8988T (cell line): ENCODE measurements at regions not wholly inside any gene's neighbourhood (a gene's known extent, or its start where the extent isn't known, plus 50 kb on each side); places are given as distances from the start of the nearest gene placed in this dataset.

Experiments used
- DNase-seq: peaks from one replicate; pipeline ENCODE4 v3.0.0; 2011

GRCh38 chr7:131238347-131238931 is 89.2 kb upstream of the MKLN1 start:
- no peak for DNase-seq

DNA sequence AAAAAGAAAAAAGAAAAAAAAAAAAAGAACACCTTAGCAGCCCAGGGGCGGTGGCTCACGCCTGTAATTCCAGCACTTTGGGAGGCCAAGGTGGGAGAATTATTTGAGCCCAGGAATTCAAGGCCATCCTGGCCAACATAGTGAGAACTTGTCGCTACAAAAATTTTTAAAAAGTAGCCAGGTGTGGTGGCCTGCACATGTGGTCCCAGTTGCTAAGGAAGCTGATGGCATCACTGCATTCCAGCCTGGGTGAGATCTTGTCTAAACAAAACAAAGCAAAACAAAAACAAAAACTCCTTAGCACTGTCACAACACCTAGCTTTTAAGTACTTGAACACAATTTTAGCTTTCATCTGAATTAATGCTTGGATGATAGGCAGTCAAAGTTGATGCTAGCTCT is 86.3 kb upstream of the MKLN1 start:
- DNase-seq, result no peak

GRCh38 chr7:131242123-131242650 is 85.5 kb upstream of the MKLN1 start:
- no peak for DNase-seq

- DNase-seq, result peak; percentile 23
These were observed 83.3 kb upstream of the MKLN1 start for GRCh38 chr7:131244259-131244852.

DNA sequence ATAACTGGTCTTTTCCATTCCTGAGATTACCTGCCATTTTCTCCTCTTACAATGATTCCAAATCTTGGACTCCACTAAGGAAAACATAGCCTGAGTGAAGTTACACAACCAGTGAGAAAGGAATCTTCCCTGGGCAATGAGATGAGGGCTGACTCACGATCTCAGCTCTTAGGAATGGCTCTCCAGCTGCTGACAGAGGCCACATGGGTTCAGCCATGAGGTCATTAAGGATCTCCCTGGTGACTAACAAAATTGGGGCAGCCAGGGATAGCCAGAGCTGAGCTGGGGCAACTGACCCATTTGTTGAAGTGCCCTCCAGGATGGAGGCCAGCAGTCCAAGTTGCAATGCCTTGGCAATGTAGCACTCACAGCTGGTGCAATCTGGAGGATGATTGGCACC is 78.7 kb upstream of the MKLN1 start:
- DNase-seq, result no peak

- DNase-seq, result no peak
These were observed 78.2 kb upstream of the MKLN1 start for GRCh38 chr7:131249483-131249882.

GRCh38 chr7:131250331-131250730 is 77.3 kb upstream of the MKLN1 start:
- DNase-seq, result no peak

- no peak for DNase-seq
These were observed 76.3 kb upstream of the MKLN1 start for GRCh38 chr7:131251371-131251770.

DNA sequence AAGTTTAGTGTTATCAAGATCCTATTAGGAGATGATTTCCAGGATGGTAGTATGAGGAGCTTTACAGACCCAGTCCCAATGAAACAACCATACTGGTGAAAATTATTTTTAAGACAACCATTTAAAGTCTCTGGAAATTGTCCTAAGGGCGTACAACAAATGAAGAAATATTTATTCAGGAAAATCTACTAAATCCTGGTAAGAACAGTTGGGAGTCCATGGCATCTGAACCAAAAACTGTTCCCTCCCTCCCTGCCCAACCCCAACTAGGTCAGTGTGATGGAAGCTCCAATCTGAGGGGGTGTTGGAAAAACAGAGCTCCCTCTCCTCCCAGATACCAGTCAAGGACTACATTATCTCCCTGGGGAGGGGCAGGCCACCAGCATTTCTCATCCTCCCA is 74.7 kb upstream of the MKLN1 start:
- DNase-seq, result no peak

- no peak for DNase-seq
These were observed 73.5 kb upstream of the MKLN1 start for GRCh38 chr7:131254211-131254610.

DNA sequence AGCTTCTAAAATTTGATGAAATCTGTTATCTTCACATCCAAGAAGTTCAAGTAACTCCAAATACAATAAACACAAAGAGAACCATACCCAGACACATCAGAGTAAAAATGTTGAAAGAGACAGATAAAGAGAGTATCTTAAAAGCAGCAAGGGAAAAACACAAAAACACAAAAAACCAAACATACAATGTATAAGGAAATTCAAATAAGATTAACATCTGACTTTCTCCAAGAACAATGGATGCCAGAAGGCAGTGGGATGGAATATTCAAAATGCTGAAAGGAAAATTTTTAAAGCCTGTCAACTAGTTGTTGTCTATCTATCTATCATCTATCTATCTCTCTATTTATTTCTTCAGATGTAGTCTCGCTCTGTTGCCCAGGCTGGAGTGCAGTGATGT is 72.4 kb upstream of the MKLN1 start:
- DNase-seq, result no peak

GRCh38 chr7:131261476-131261994 is 66.1 kb upstream of the MKLN1 start:
- DNase-seq, result no peak

GRCh38 chr7:131265227-131265626 is 62.4 kb upstream of the MKLN1 start:
- DNase-seq, result no peak

GRCh38 chr7:131267631-131268030 is 60.0 kb upstream of the MKLN1 start:
- DNase-seq, result no peak

DNA sequence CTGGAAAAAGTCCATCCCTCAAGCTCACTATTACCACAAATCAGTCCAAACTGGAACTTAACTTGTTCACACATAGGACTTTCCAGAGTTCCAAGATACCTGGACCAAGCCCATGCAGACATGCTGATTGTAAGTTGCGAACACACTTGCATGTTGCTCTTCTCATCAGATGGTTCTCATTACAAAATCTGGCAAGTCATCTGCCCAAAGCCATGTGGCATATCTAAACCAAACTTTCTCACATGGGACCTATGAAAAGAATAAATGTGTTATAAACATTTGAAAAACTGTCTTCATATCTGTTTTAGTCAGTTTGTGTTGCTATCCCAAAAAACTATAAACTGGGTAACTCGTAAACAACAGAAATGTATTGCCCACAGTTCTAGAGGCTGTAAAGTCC is 58.8 kb upstream of the MKLN1 start:
- no peak for DNase-seq

GRCh38 chr7:131272086-131272485 is 55.6 kb upstream of the MKLN1 start:
- no peak for DNase-seq

DNA sequence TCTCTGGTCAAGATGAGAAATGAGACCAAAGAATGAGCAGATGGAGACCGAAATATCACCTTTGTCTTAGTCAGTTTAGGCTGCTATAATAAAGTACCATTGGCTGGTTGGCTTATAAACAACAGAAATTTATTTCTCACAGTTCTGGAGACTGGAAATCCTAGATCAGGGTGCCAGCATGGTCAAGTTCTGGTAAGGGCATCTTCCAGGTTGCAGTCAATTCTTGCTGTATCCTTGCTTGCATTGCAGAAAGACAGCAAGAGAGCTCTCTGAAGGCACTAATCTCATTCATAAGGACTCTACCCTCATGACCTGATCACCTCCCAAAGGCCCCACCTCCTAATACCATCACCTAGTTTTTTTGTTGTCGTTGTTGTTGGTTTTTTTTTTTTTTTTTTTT is 52.7 kb upstream of the MKLN1 start:
- DNase-seq, result no peak

DNA sequence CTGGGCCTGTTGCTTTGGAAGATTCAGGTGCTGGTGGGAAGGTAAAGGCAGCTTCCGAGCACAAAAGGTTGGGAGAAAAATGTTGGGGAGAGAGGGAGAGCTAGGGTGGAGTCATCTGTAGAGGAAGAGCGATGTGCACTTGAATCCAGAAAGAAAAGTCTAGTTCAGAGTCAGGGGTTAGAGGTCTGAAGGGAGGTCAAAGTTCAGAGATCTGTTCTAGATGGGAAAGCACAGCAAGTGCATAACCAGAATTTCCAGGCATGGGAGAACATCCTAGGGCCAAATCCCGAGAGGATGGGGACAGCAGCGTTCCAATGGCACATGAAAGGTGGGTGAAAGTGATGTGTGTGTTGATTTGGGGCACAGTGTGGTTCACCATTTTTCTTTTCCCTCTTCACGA is 51.5 kb upstream of the MKLN1 start:
- DNase-seq, result no peak

DNA sequence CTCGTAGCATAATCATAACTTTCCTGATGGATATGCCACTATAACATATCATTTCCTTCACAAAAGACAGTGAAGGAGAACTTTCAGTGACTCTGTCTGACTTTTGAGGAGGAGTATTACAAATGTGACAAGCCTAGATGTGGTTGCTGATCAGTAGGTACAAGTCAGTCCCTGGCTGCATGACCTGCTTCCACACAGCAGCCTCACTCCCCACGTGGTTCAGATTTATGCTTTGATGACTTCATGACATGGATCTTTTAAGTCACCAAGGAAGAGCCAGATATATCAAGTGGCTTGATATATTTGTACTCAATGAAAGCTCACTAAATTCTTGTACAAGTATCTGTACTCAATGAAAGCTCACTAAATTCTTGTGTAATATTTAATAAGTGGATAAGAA is 50.9 kb upstream of the MKLN1 start:
- DNase-seq, result no peak
